Left lung (tissue), 4 donors: ENCODE measurements at regions not wholly inside any gene's neighbourhood (a gene's known extent, or its start where the extent isn't known, plus 50 kb on each side); places are given as distances from the start of the nearest gene placed in this dataset.
A peak's percentile ranks its signal among the peaks of the same experiment; 100 is the strongest.

Source experiments
- ATAC-seq: fragments of 200-7000 bp; cut with Tn5 transposase; one replicate; pipeline ENCODE4 v1.9.1; 2020; ENCODE audit warnings: moderate library complexity
- DNase-seq, 4 donors: peaks; one replicate each; pipeline ENCODE4 v3.0.0-alpha.2; 2013 to 2020
- H3K27ac ChIP-seq, 2 donors: fragments of 200-600 bp; sonication (generic) in 1 of 2; one replicate each; pipeline versions ENCODE4 v1.5.0 to v1.8.0; 2020 to 2021
- H3K27me3 ChIP-seq, 2 donors: fragments of 200-600 bp; sonication (generic) in 1 of 2; one replicate each; pipeline versions ENCODE4 v1.5.0 to v1.8.0; 2020 to 2021
- H3K36me3 ChIP-seq, 2 donors: fragments of 200-600 bp; sonication (generic) in 1 of 2; one replicate each; pipeline versions ENCODE4 v1.5.0 to v1.8.0; 2020 to 2021
- H3K4me1 ChIP-seq, 2 donors: fragments of 200-600 bp; one replicate each; pipeline ENCODE4 v1.8.0; 2021
- H3K4me3 ChIP-seq, 2 donors: fragments of 200-600 bp; sonication (generic) in 1 of 2; one replicate each; pipeline versions ENCODE4 v1.5.0 to v1.8.0; 2020 to 2021; ENCODE audit warnings: mild to moderate bottlenecking in 1 of 2
- H3K9me3 ChIP-seq, 2 donors: fragments of 200-600 bp; sonication (generic) in 1 of 2; one replicate each; pipeline versions ENCODE4 v1.5.0 to v1.8.0; 2020 to 2021
- CTCF ChIP-seq, 2 donors: fragments of 200-600 bp; sonication (generic) in 1 of 2; IDR thresholded peaks; one replicate each; pipeline versions ENCODE4 v1.5.0 to v1.8.0; 2021; ENCODE audit warnings: antibody characterized with exemption in 2 of 2
- intact Hi-C, 2 donors: fragments of 100-400 bp; cut with DNase I; formaldehyde crosslinking; loops; one replicate each; pipeline versions ENCODE4 v1.11.2 to v1.14.2; 2022
- donor health status: DM: no; HTN: yes; CAD: no.
- donor health status: DM: no; HTN: no; CAD: no.

GRCh38 chr1:244230470-244230869 lies 179.4 kb downstream of the ZBTB18 start:
- H3K9me3 ChIP-seq = no peaks in the 10 kb centered on the region
- intact Hi-C loops = no loop called here
- no peak overlapping the region for H3K4me3 ChIP-seq
- H3K4me1 ChIP-seq = peaks cover 0 to 15% of the 10 kb centered on the region in 2 donors
- DNase-seq (no peak), ATAC-seq (no peak)
- no peak for TF ChIP-seq CTCF (IDR thresholded peaks at IDR 0.05)
- H3K27ac ChIP-seq = no peak overlapping the region
- peaks cover 0 to 14% of the 10 kb centered on the region in 2 donors for H3K27me3 ChIP-seq
- H3K36me3 ChIP-seq = no peaks in the 10 kb centered on the region

- intact Hi-C loops = no loop called here
- peak; percentile 37 for ATAC-seq
- H3K4me3 ChIP-seq = no peak overlapping the region
Observed at GRCh38 chr1:244231193-244231571, 180.1 kb downstream of the ZBTB18 start.

GRCh38 chr1:244231572-244232315 lies 180.7 kb downstream of the ZBTB18 start:
- Histone ChIP-seq H3K36me3 (no peaks in the 10 kb centered on the region), H3K4me3 (no peak overlapping the region), H3K4me1 (peaks cover 0 to 8% of the 10 kb centered on the region in 2 donors), H3K27me3 (peaks cover 0 to 14% of the 10 kb centered on the region in 2 donors), H3K27ac (no peak overlapping the region), H3K9me3 (no peaks in the 10 kb centered on the region)
- intact Hi-C loops = no loop called here
- DNase-seq = no peak
- ATAC-seq = peak; percentile 66
- TF ChIP-seq CTCF (IDR thresholded peaks at IDR 0.05) = no peak

More at GRCh38 chr1:244231193-244231571, 180.1 kb downstream of the ZBTB18 start:
- H3K27ac ChIP-seq = no peak overlapping the region
- peaks cover 0 to 9% of the 10 kb centered on the region in 2 donors for H3K4me1 ChIP-seq
- H3K36me3 ChIP-seq = no peaks in the 10 kb centered on the region
- no peak for TF ChIP-seq CTCF (IDR thresholded peaks at IDR 0.05)
- no peaks in the 10 kb centered on the region for H3K9me3 ChIP-seq
- H3K27me3 ChIP-seq = peaks cover 0 to 14% of the 10 kb centered on the region in 2 donors
- no peak for DNase-seq

- intact Hi-C loops = no loop called here
Observed at GRCh38 chr1:244234009-244234643, 183.0 kb downstream of the ZBTB18 start.

More at GRCh38 chr1:244234009-244234643, 183.0 kb downstream of the ZBTB18 start:
- Histone ChIP-seq H3K27ac (no peak overlapping the region), H3K36me3 (no peaks in the 10 kb centered on the region), H3K9me3 (no peaks in the 10 kb centered on the region), H3K27me3 (peaks cover 0 to 14% of the 10 kb centered on the region in 2 donors), H3K4me3 (no peak overlapping the region), H3K4me1 (peaks cover 0 to 8% of the 10 kb centered on the region in 2 donors)
- no peak for TF ChIP-seq CTCF (IDR thresholded peaks at IDR 0.05)
- no peak for ATAC-seq
- no peak for DNase-seq
